Activated CD4-positive, alpha-beta T cell treated with anti-CD3 and anti-CD28 coated beads, Interleukin-2, amount 10 ng/mL, durations not matched to agents 7 days and 5 days (primary cell): ENCODE measurements at regions not wholly inside any gene's neighbourhood (a gene's known extent, or its start where the extent isn't known, plus 50 kb on each side); places are given as distances from the start of the nearest gene placed in this dataset.

ENCODE experiments used
- CTCF ChIA-PET: fragments of 350-600 bp; sonication (Branson Sonifier 250); formaldehyde crosslinking; loops from one replicate; lab custom pipeline; 2021; ENCODE audit warnings: antibody characterized with exemption; lab: Charles Lee
- POLR2A ChIA-PET: fragments of 350-600 bp; sonication (Branson Sonifier 250); formaldehyde crosslinking; loops from one replicate; lab custom pipeline; 2021; ENCODE audit warnings: antibody characterized with exemption; lab: Charles Lee
- DNase-seq: peaks from one replicate; pipeline ENCODE4 v3.0.0-alpha.2; 2020
- H3K27ac Mint-ChIP-seq: one replicate; pipeline ENCODE4 v1.8.0; 2021; ENCODE audit warnings: mild to moderate bottlenecking, moderate library complexity, mixed read lengths
- H3K27me3 Mint-ChIP-seq: one replicate; pipeline ENCODE4 v1.8.0; 2021; ENCODE audit warnings: mixed read lengths
- H3K36me3 Mint-ChIP-seq: one replicate; pipeline ENCODE4 v1.8.0; 2021; ENCODE audit warnings: low read depth, mixed read lengths
- H3K4me1 Mint-ChIP-seq: one replicate; pipeline ENCODE4 v1.8.0; 2021; ENCODE audit warnings: mixed read lengths
- H3K4me3 Mint-ChIP-seq: one replicate; pipeline ENCODE4 v1.8.0; 2021; ENCODE audit warnings: mild to moderate bottlenecking, moderate library complexity, mixed read lengths
- H3K9me3 Mint-ChIP-seq: one replicate; pipeline ENCODE4 v1.8.0; 2021; ENCODE audit warnings: mixed read lengths

- Mint-ChIP-seq H3K27me3 (peaks cover 23% of the 10 kb centered on the region), H3K4me3 (no peak overlapping the region), H3K36me3 (no peaks in the 10 kb centered on the region), H3K9me3 (no peaks in the 10 kb centered on the region), H3K27ac (no peak overlapping the region), H3K4me1 (no peaks in the 10 kb centered on the region)
- ChIA-PET POLR2A (no interaction called here), CTCF (no interaction called here)
- no peak for DNase-seq
Measured at GRCh38 chr12:29044799-29045198, 104.3 kb upstream of the FAR2 start.

DNA sequence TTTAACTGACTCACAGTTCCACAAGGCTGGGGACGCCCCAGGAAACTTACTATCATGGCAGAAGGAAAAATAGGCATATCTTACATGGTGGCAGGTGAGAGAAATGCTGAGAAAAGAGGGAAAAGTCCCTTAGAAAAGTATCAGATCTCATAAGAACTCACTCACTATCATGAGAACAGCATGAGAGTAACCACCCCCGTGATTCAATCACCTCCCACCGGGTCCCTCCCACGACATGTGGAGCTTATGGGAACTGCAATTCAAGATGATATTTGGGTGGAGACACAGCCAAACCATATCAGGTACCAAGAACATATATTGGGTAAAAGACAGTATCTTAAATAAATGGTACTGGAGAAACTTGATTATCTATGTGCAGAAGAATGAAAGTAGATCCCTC is 100.3 kb upstream of the FAR2 start:
- CTCF ChIA-PET = no interaction called here
- no peaks in the 10 kb centered on the region for H3K9me3 Mint-ChIP-seq
- no peak overlapping the region for H3K27ac Mint-ChIP-seq
- DNase-seq = no peak
- peaks cover 23% of the 10 kb centered on the region for H3K27me3 Mint-ChIP-seq
- no peaks in the 10 kb centered on the region for H3K36me3 Mint-ChIP-seq
- no peak overlapping the region for H3K4me3 Mint-ChIP-seq
- no peaks in the 10 kb centered on the region for H3K4me1 Mint-ChIP-seq
- POLR2A ChIA-PET = no interaction called here

- Mint-ChIP-seq H3K4me1 (no peaks in the 10 kb centered on the region), H3K4me3 (no peak overlapping the region), H3K36me3 (no peaks in the 10 kb centered on the region), H3K27ac (no peak overlapping the region), H3K9me3 (no peaks in the 10 kb centered on the region), H3K27me3 (peaks cover 22% of the 10 kb centered on the region)
- POLR2A ChIA-PET = no interaction called here
- CTCF ChIA-PET = no interaction called here
- no peak for DNase-seq
Measured at GRCh38 chr12:29050503-29050902, 98.6 kb upstream of the FAR2 start.

DNA sequence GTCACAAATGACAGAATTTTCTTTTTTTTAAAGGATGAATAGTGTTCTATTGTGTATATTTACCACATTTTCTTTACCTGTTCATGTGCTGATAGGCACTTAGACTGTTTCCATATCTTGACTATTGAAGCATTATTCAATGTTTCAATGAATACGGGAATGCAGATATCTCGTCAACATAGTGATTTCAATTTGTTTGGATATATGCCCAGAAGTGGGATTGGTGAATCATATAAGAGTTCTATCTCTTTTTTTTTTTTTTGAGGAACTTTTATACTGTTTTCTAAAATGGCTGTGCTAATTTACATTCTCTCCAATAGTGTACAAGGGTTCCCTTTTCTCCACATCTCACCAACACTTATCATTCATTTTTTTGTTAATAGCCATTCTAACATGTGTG is 97.9 kb upstream of the FAR2 start:
- H3K4me1 Mint-ChIP-seq = no peaks in the 10 kb centered on the region
- POLR2A ChIA-PET = no interaction called here
- no peak overlapping the region for H3K4me3 Mint-ChIP-seq
- H3K27me3 Mint-ChIP-seq = peaks cover 21% of the 10 kb centered on the region
- no peak for DNase-seq
- no peak overlapping the region for H3K27ac Mint-ChIP-seq
- CTCF ChIA-PET = no interaction called here
- no peaks in the 10 kb centered on the region for H3K36me3 Mint-ChIP-seq
- H3K9me3 Mint-ChIP-seq = no peaks in the 10 kb centered on the region

GRCh38 chr12:29053567-29053966 is 95.5 kb upstream of the FAR2 start:
- Mint-ChIP-seq H3K4me3 (no peak overlapping the region), H3K4me1 (no peaks in the 10 kb centered on the region), H3K36me3 (no peaks in the 10 kb centered on the region), H3K27ac (no peak overlapping the region), H3K9me3 (no peaks in the 10 kb centered on the region), H3K27me3 (peaks cover 15% of the 10 kb centered on the region)
- no peak for DNase-seq
- CTCF ChIA-PET = interaction anchor here (0.6 kb wide), 1 partner anchor 651 kb away, joined by 3 read pairs; no protein-coding TSS in a partner anchor
- POLR2A ChIA-PET = no interaction called here

DNA sequence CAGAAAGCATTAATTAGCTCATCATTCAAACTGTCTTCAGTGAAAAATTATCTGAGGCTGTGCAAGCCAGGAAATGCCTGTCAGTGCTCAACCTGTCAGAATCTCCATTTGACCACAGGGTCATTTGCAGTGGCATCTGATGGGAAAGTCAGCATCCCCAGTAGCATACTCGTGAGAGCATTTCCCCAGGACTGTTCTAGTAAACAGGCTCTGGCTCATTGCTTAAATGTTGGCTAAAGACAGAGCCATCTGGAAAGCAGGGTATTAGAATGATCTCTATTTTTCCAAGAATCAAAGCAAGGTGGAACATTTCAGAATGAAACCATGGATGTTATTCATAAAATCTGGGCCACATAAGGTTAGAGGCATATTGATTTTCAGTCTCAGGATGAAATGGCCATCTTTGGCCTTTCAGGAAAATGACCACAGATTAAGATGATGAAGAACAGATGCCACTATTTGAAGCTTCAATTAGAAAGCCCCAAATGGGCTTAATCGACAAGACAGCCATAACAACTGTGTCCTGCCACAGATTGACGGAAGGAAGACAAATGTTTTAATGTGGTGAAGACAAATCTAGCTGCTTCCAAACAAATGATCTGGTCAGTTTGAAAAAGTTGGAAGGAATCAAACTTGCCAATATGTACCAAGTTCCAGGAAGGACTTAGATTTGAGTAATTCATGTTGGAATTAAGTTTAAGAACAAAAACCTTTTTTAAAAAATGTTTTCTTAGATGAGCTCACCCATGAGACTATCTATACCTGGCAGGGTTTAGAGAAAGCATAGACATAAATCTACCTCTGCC is 94.0 kb upstream of the FAR2 start:
- Mint-ChIP-seq H3K36me3 (no peaks in the 10 kb centered on the region), H3K4me3 (no peak overlapping the region), H3K27me3 (peaks cover 11% of the 10 kb centered on the region), H3K27ac (no peak overlapping the region), H3K4me1 (no peaks in the 10 kb centered on the region), H3K9me3 (no peaks in the 10 kb centered on the region)
- CTCF ChIA-PET = no interaction called here
- POLR2A ChIA-PET = no interaction called here
- DNase-seq = no peak

DNA sequence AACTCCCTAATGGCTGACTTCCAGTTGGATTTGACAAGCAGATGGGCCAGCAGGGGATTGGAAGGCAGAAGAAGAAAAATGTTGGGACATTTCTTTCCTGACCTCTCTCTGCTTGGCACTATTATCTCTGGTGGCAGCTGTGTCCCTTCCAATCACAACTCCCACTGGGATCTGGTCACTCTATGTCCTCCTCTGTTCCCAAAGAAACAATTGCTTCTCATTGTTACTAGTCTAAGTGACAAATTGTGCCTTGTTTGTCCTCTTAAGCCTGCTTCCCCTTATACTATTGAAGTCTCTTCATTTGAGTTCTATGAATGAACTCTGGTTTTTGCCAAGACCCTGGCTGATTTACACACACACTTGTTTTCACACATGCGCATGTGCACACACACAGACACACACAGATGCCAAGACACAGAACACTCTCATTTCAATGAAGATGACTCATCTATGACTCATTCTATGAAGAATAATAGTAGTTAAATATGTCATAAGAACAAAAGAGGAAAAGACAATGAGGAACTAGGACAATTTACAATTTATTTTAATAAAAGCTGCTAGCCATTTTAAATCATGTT is 83.0 kb upstream of the FAR2 start:
- no peak overlapping the region for H3K27ac Mint-ChIP-seq
- no peaks in the 10 kb centered on the region for H3K9me3 Mint-ChIP-seq
- no peak for DNase-seq
- ChIA-PET CTCF (no interaction called here), POLR2A (no interaction called here)
- no peaks in the 10 kb centered on the region for H3K36me3 Mint-ChIP-seq
- H3K4me1 Mint-ChIP-seq = no peaks in the 10 kb centered on the region
- peaks cover 19% of the 10 kb centered on the region for H3K27me3 Mint-ChIP-seq
- no peak overlapping the region for H3K4me3 Mint-ChIP-seq

- Mint-ChIP-seq H3K27ac (no peak overlapping the region), H3K4me1 (no peaks in the 10 kb centered on the region), H3K36me3 (no peaks in the 10 kb centered on the region), H3K4me3 (no peak overlapping the region), H3K27me3 (peaks cover 16% of the 10 kb centered on the region), H3K9me3 (no peaks in the 10 kb centered on the region)
- ChIA-PET CTCF (interaction anchor here (0.5 kb wide), 1 partner anchor 247 kb away, joined by 3 read pairs; no protein-coding TSS in a partner anchor), POLR2A (no interaction called here)
- no peak for DNase-seq
Measured at GRCh38 chr12:29067430-29067829, 81.6 kb upstream of the FAR2 start.

DNA sequence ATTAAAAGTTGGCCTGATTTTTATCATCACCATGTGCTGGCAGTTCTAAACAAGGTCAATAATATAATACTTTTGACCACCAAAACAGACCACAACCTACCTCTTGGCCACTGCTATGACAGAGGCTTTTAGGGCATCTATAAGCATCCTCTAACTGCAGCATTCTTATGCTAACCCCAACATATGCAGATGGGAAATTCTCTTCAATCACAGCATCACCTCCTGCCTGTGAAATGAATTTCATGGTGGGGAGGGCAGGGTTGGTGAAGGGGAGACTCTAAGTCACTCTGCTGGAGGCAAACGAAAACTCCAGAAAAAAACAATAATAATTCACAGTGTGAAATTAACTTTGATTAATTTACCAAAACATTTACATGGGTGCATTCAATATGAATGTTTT is 78.8 kb upstream of the FAR2 start:
- Mint-ChIP-seq H3K36me3 (no peaks in the 10 kb centered on the region), H3K27me3 (peaks cover 25% of the 10 kb centered on the region), H3K9me3 (no peaks in the 10 kb centered on the region), H3K27ac (no peak overlapping the region), H3K4me3 (no peak overlapping the region), H3K4me1 (no peaks in the 10 kb centered on the region)
- ChIA-PET POLR2A (no interaction called here), CTCF (interaction anchor here (1.1 kb wide), 1 partner anchor 10 kb away, joined by 3 read pairs; no protein-coding TSS in a partner anchor)
- DNase-seq = no peak

DNA sequence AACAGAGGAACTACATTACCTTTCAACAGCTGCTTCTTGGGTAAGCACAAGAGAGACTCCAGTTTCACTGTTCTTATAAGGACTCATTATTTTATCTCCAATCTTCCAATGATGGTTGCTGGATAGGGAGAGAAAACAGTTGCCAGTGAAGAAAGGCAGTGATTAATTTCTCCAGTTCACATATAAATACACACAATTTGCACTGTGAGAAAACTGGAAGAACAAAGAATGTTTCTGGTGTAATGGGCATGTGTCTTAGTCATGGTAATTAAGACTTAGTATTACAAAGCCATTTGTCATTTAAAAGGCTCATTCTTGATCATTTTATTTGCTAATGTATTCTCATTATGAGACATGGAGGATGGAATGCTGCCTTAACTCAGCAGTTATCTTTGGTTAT is 78.0 kb upstream of the FAR2 start:
- Mint-ChIP-seq H3K4me3 (no peak overlapping the region), H3K27me3 (peaks cover 27% of the 10 kb centered on the region), H3K27ac (no peak overlapping the region), H3K36me3 (no peaks in the 10 kb centered on the region), H3K9me3 (no peaks in the 10 kb centered on the region), H3K4me1 (no peaks in the 10 kb centered on the region)
- no peak for DNase-seq
- POLR2A ChIA-PET = no interaction called here
- CTCF ChIA-PET = interaction anchor here (1.8 to 2.9 kb wide), 2 partner anchors 15 to 246 kb away, joined by 4 to 14 read pairs; no protein-coding TSS in a partner anchor

DNA sequence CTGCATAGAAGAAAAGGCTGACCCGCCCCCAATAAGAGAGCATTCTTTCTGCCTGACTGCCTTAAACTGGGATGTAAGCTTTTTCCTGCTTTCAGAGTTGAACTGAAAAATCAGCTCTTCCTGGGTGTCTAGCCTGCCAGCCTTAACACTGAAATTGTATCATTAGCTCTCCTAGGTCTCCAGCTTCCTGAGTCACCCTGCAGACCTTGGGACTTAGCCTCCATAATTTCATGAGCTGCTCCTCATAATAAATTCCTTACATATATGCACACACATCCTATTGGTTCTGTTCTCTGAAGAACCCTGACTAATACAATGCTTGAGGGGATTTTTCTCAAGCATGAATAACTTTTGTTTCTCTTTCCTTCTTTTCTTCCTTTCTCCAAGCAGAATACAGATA is 76.4 kb upstream of the FAR2 start:
- POLR2A ChIA-PET = no interaction called here
- no peak overlapping the region for H3K4me3 Mint-ChIP-seq

GRCh38 chr12:29073631-29074239 is 75.3 kb upstream of the FAR2 start:
- Mint-ChIP-seq H3K36me3 (no peaks in the 10 kb centered on the region), H3K27me3 (peaks cover 24% of the 10 kb centered on the region), H3K27ac (no peak overlapping the region), H3K4me1 (no peaks in the 10 kb centered on the region), H3K4me3 (no peak overlapping the region), H3K9me3 (no peaks in the 10 kb centered on the region)
- ChIA-PET POLR2A (no interaction called here), CTCF (interaction anchor here (1.8 to 2.9 kb wide), 2 partner anchors 10 to 243 kb away, joined by 4 to 14 read pairs; no protein-coding TSS in a partner anchor)
- DNase-seq = peak; percentile 35

More for the DNA sequence above, 76.4 kb upstream of the FAR2 start:
- CTCF ChIA-PET = interaction anchor here (1.8 to 2.9 kb wide), 3 partner anchors 9 to 244 kb away, joined by 4 to 14 read pairs (median 4); no protein-coding TSS in a partner anchor
- Mint-ChIP-seq H3K27me3 (peaks cover 29% of the 10 kb centered on the region), H3K27ac (no peak overlapping the region), H3K4me1 (no peaks in the 10 kb centered on the region), H3K9me3 (no peaks in the 10 kb centered on the region), H3K36me3 (no peaks in the 10 kb centered on the region)
- no peak for DNase-seq

DNA sequence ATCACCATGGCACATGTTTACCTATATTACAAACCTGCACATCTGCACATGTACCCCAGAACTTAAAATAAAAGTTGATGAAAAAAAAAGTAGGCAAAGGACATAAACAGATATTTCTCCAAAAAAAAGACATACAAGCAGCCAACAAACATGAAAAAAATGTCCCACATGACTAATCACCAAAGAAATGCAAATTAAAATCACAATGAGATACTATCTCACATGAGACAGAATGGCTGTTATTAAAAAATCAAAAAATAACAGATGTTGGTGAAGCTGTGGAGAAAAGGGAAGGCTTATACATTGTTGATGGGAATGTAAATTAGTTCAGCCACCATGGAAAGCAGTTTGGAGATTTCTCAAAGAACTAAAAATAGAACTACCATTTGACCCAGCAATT is 68.0 kb upstream of the FAR2 start:
- ChIA-PET POLR2A (no interaction called here), CTCF (no interaction called here)
- no peak for DNase-seq
- H3K4me3 Mint-ChIP-seq = no peak overlapping the region
- H3K27me3 Mint-ChIP-seq = peaks cover 33% of the 10 kb centered on the region
- no peak overlapping the region for H3K27ac Mint-ChIP-seq
- H3K36me3 Mint-ChIP-seq = no peaks in the 10 kb centered on the region
- no peaks in the 10 kb centered on the region for H3K9me3 Mint-ChIP-seq
- H3K4me1 Mint-ChIP-seq = peaks cover 5% of the 10 kb centered on the region
